HEK293T (cell line): ENCODE measurements at regions not wholly inside any gene's neighbourhood (a gene's known extent, or its start where the extent isn't known, plus 50 kb on each side); places are given as distances from the start of the nearest gene placed in this dataset.

Experiments used
- ARNT ChIP-seq: fragments of 450-650 bp; IDR thresholded peaks from 2 replicates; pipeline ENCODE4 v1.6.1; 2017; ENCODE audit warnings: mild to moderate bottlenecking
- BHLHE40 ChIP-seq: fragments of 450-650 bp; IDR thresholded peaks from 2 replicates; pipeline ENCODE4 v1.6.1; 2016; ENCODE audit warnings: mild to moderate bottlenecking, moderate library complexity, borderline replicate concordance
- ELF4 ChIP-seq: fragments of 450-650 bp; IDR thresholded peaks from 2 replicates; pipeline ENCODE4 v1.6.1; 2017; ENCODE audit warnings: antibody characterized with exemption
- FOXK2 ChIP-seq: fragments of 450-650 bp; IDR thresholded peaks from 2 replicates; pipeline ENCODE4 v1.6.1; 2016; ENCODE audit warnings: mild to moderate bottlenecking
- FOXM1 ChIP-seq: fragments of 450-650 bp; IDR thresholded peaks from 2 replicates; pipeline ENCODE4 v1.6.1; 2017; ENCODE audit warnings: mild to moderate bottlenecking, borderline replicate concordance
- NFRKB ChIP-seq: fragments of 450-650 bp; IDR thresholded peaks from 2 replicates; pipeline ENCODE4 v1.6.1; 2016; ENCODE audit warnings: mild to moderate bottlenecking, moderate library complexity
- PKNOX1 ChIP-seq: fragments of 450-650 bp; IDR thresholded peaks from 2 replicates; pipeline ENCODE4 v1.6.1; 2016
- SUZ12 ChIP-seq: fragments of 450-650 bp; IDR thresholded peaks from 2 replicates; pipeline ENCODE4 v1.6.1; 2016; ENCODE audit warnings: mild to moderate bottlenecking
- TARDBP ChIP-seq: fragments of 450-650 bp; IDR thresholded peaks from 2 replicates; pipeline ENCODE4 v1.6.1; 2016

GRCh38 chr18:73476031-73476430 is 608.2 kb upstream of the NETO1 start:
- TF ChIP-seq FOXM1 (no peak), ARNT (no peak), PKNOX1 (no peak), NFRKB (no peak), ELF4 (no peak), BHLHE40 (no peak), TARDBP (no peak), SUZ12 (no peak), FOXK2 (no peak)
